Liver (tissue), 8 donors: ENCODE measurements at regions not wholly inside any gene's neighbourhood (a gene's known extent, or its start where the extent isn't known, plus 50 kb on each side); places are given as distances from the start of the nearest gene placed in this dataset.

Source experiments
- DNase-seq: peaks from one replicate; pipeline ENCODE4 v3.0.0-alpha.2; 2017; ENCODE audit warnings: low spot score
- H3K27ac ChIP-seq, 2 donors: one replicate each; pipeline ENCODE4 v1.7.0; 2013; ENCODE audit warnings: inconsistent platforms in 2 of 2, low read length in 2 of 2, control low read depth in 1 of 2, low read depth in 1 of 2, mild to moderate bottlenecking in 1 of 2
- H3K27me3 ChIP-seq, 4 donors: one replicate each; pipeline versions ENCODE4 v1.6.1 to v1.7.0; 2013; ENCODE audit warnings: low read length in 3 of 4, inconsistent platforms in 1 of 4, mild to moderate bottlenecking in 1 of 4, moderate library complexity in 1 of 4; ENCODE audit not compliant: control insufficient read depth in 4 of 4, insufficient read depth in 4 of 4
- H3K36me3 ChIP-seq, 4 donors: one replicate each; pipeline versions ENCODE4 v1.6.1 to v1.7.0; 2013; ENCODE audit warnings: low read length in 3 of 4, mild to moderate bottlenecking in 3 of 4, low read depth in 1 of 4, moderate library complexity in 1 of 4; ENCODE audit not compliant: control insufficient read depth in 4 of 4, insufficient read depth in 3 of 4
- H3K4me1 ChIP-seq, 4 donors: one replicate each; pipeline versions ENCODE4 v1.6.1 to v1.7.0; 2013; ENCODE audit warnings: low read length in 3 of 4, mild to moderate bottlenecking in 3 of 4, moderate library complexity in 1 of 4; ENCODE audit not compliant: control insufficient read depth in 4 of 4, insufficient read depth in 4 of 4
- H3K4me3 ChIP-seq, 3 donors: one replicate each; pipeline versions ENCODE4 v1.6.1 to v1.7.0; 2013; ENCODE audit warnings: low read length in 3 of 3, control low read depth in 1 of 3, low read depth in 1 of 3, mild to moderate bottlenecking in 1 of 3
- H3K9ac ChIP-seq, 2 donors: one replicate each; pipeline ENCODE4 v1.7.0; 2013; ENCODE audit warnings: low read length in 2 of 2, mild to moderate bottlenecking in 2 of 2, moderate library complexity in 2 of 2, control low read depth in 1 of 2, low read depth in 1 of 2
- H3K9me3 ChIP-seq, 4 donors: one replicate each; pipeline versions ENCODE4 v1.6.1 to v1.7.0; 2013; ENCODE audit warnings: low read length in 3 of 4; ENCODE audit not compliant: control insufficient read depth in 4 of 4
- ATF3 ChIP-seq: IDR thresholded peaks from 2 replicates; pipeline ENCODE4 v1.6.1; 2016; ENCODE audit warnings: antibody characterized with exemption
- CTCF ChIP-seq: fragments of 150-350 bp; IDR thresholded peaks from 2 replicates; pipeline ENCODE4 v1.5.1; 2017; ENCODE audit warnings: improper control_type of control experiment, low read depth, low read length; ENCODE audit not compliant: missing input control
- EGR1 ChIP-seq, 2 donors: IDR thresholded peaks; 2 replicates each; pipeline ENCODE4 v1.6.1; 2016 to 2018; ENCODE audit warnings: antibody characterized with exemption in 2 of 2, low read depth in 2 of 2
- FOXA2 ChIP-seq: IDR thresholded peaks from 2 replicates; pipeline ENCODE4 v1.6.1; 2016; ENCODE audit warnings: antibody characterized with exemption
- GABPA ChIP-seq, 2 donors: IDR thresholded peaks in 1 of 2; conservative IDR thresholded peaks in 1 of 2; 2 replicates each; pipeline ENCODE4 v1.6.1; 2016; ENCODE audit warnings: antibody characterized with exemption in 2 of 2, mild to moderate bottlenecking in 1 of 2, moderate library complexity in 1 of 2
- HNF4A ChIP-seq, 2 donors: conservative IDR thresholded peaks; 2 replicates each; pipeline ENCODE4 v1.6.1; 2016; ENCODE audit warnings: antibody characterized with exemption in 2 of 2, mild to moderate bottlenecking in 2 of 2
- HNF4G ChIP-seq: IDR thresholded peaks from 2 replicates; pipeline ENCODE4 v1.6.1; 2016; ENCODE audit warnings: antibody characterized with exemption
- JUND ChIP-seq, 2 donors: IDR thresholded peaks; 2 replicates each; pipeline ENCODE4 v1.6.1; 2016; ENCODE audit warnings: antibody characterized with exemption in 2 of 2
- MAX ChIP-seq: IDR thresholded peaks from 2 replicates; pipeline ENCODE4 v1.6.1; 2016; ENCODE audit warnings: antibody characterized with exemption
- NR2F2 ChIP-seq: IDR thresholded peaks from 2 replicates; pipeline ENCODE4 v1.6.1; 2016; ENCODE audit warnings: antibody characterized with exemption
- RAD21 ChIP-seq, 2 donors: IDR thresholded peaks; 2 replicates each; pipeline ENCODE4 v1.6.1; 2016; ENCODE audit warnings: antibody characterized with exemption in 2 of 2, mild to moderate bottlenecking in 2 of 2
- REST ChIP-seq: IDR thresholded peaks from 2 replicates; pipeline ENCODE4 v1.6.1; 2016; ENCODE audit warnings: antibody characterized with exemption, mild to moderate bottlenecking
- RXRA ChIP-seq, 2 donors: IDR thresholded peaks; 2 replicates each; pipeline ENCODE4 v1.6.1; 2017 to 2018; ENCODE audit warnings: antibody characterized with exemption in 2 of 2, mild to moderate bottlenecking in 1 of 2
- SP1 ChIP-seq: IDR thresholded peaks from 2 replicates; pipeline ENCODE4 v1.6.1; 2018; ENCODE audit warnings: antibody characterized with exemption, mild to moderate bottlenecking
- ZBTB33 ChIP-seq: IDR thresholded peaks from 2 replicates; pipeline ENCODE4 v1.6.1; 2016; ENCODE audit warnings: antibody characterized with exemption
- WGBS: extraction: QIAGEN DNeasy Blood & Tissue Kit; methylation state at CpG from one replicate; pipeline ENCODE4 v1.1.7; 2013; 5-methylcytosine and 5-hydroxymethylcytosine counted together
- donor health status: healthy.
- donor health status: healthy.
- donor health status: healthy.
- donor health status: healthy.
- donor health status: healthy.

GRCh38 chr15:31257286-31257685 is 69.3 kb upstream of the KLF13 start:
- no peaks in the 10 kb centered on the region for H3K27me3 ChIP-seq
- DNase-seq, result no peak
- H3K9me3 ChIP-seq, result no peaks in the 10 kb centered on the region
- H3K27ac ChIP-seq, result no peak overlapping the region
- H3K9ac ChIP-seq, result no peak overlapping the region
- H3K36me3 ChIP-seq, result no peaks in the 10 kb centered on the region
- no peak overlapping the region for H3K4me3 ChIP-seq
- TF ChIP-seq HNF4A (conservative IDR thresholded peaks at IDR 0.05) (no peak), SP1 (no peak), HNF4G (no peak), FOXA2 (no peak), ATF3 (no peak), MAX (no peak), RAD21 (IDR thresholded peaks at IDR 0.05) (no peak), ZBTB33 (no peak), GABPA (IDR thresholded peaks at IDR 0.05 in 1 of 2, conservative IDR thresholded peaks at IDR 0.05 in 1 of 2) (no peak), CTCF (no peak), EGR1 (IDR thresholded peaks at IDR 0.05; ENCODE audit: low read depth in 2 of 2) (no peak), JUND (IDR thresholded peaks at IDR 0.05) (no peak)
- 76% methylated on average over 1 of the region's 1 CpG for WGBS
- no peaks in the 10 kb centered on the region for H3K4me1 ChIP-seq

- Histone ChIP-seq H3K4me1 (peaks cover 2 to 9% (median 6%) of the 10 kb centered on the region in 4 donors), H3K9ac (no peak overlapping the region), H3K36me3 (no peaks in the 10 kb centered on the region), H3K9me3 (no peaks in the 10 kb centered on the region), H3K27ac (no peak overlapping the region), H3K4me3 (no peak overlapping the region), H3K27me3 (no peaks in the 10 kb centered on the region)
- WGBS, result 93% methylated on average over 2 of the region's 2 CpGs
- no peak for TF ChIP-seq CTCF
- no peak for TF ChIP-seq JUND (IDR thresholded peaks at IDR 0.05)
- no peak for TF ChIP-seq SP1
- no peak for TF ChIP-seq RAD21 (IDR thresholded peaks at IDR 0.05)
- no peak for TF ChIP-seq REST
- no peak for TF ChIP-seq GABPA (IDR thresholded peaks at IDR 0.05 in 1 of 2, conservative IDR thresholded peaks at IDR 0.05 in 1 of 2)
- no peak for TF ChIP-seq ATF3
- TF ChIP-seq FOXA2, result no peak
- TF ChIP-seq HNF4G, result no peak
- TF ChIP-seq NR2F2, result no peak
- TF ChIP-seq RXRA (IDR thresholded peaks at IDR 0.05), result no peak
- TF ChIP-seq ZBTB33, result no peak
- no peak for DNase-seq
Observed at GRCh38 chr15:31258260-31258659, 68.4 kb upstream of the KLF13 start.
